HepG2 (cell line): ENCODE measurements at regions not wholly inside any gene's neighbourhood (a gene's known extent, or its start where the extent isn't known, plus 50 kb on each side); places are given as distances from the start of the nearest gene placed in this dataset.

Source experiments
- ATF1 ChIP-seq: IDR thresholded peaks from 2 replicates; pipeline ENCODE4 v1.6.1; 2016; ENCODE audit warnings: mild to moderate bottlenecking, control low read depth
- EHMT2 ChIP-seq: fragments of 200-600 bp; sonication (generic); IDR thresholded peaks from 2 replicates; pipeline ENCODE4 v1.7.0; 2017; ENCODE audit warnings: antibody characterized with exemption, low read depth, low read length, borderline replicate concordance
- HDAC2 ChIP-seq: sonication (generic); formaldehyde crosslinking; IDR thresholded peaks from 2 replicates; pipeline ENCODE4 v1.4.0; 2020; ENCODE audit warnings: missing genetic modification reagents
- JUNB ChIP-seq: sonication (generic); formaldehyde crosslinking; IDR thresholded peaks from 2 replicates; pipeline ENCODE4 v1.8.0; 2022; ENCODE audit warnings: missing genetic modification reagents, mild to moderate bottlenecking, borderline replicate concordance
- MEIS2 ChIP-seq: sonication (generic); formaldehyde crosslinking; IDR thresholded peaks from 2 replicates; pipeline ENCODE4 v1.9.0; 2021; ENCODE audit warnings: mild to moderate bottlenecking, missing genetic modification reagents
- RFX5 ChIP-seq: IDR thresholded peaks from 2 replicates; pipeline ENCODE4 v1.6.1; 2011; ENCODE audit warnings: low read depth, low read length, improper control_type of control experiment
- RXRB ChIP-seq: IDR thresholded peaks from 2 replicates; pipeline ENCODE4 v1.6.1; 2016; ENCODE audit warnings: borderline replicate concordance, missing genetic modification reagents, missing compliant biosample characterization
- SMARCE1 ChIP-seq: fragments of 450-650 bp; IDR thresholded peaks from 2 replicates; pipeline ENCODE4 v1.6.1; 2017; ENCODE audit warnings: borderline replicate concordance
- SP1 ChIP-seq, 2 experiments: fragments of 450-650 bp in 1 of 2; sonication (generic) in 1 of 2; formaldehyde crosslinking in 1 of 2; IDR thresholded peaks; 2 replicates each; pipeline versions ENCODE4 v1.4.0 to v1.6.1; 2016 to 2020; ENCODE audit warnings: missing genetic modification reagents in 1 of 2
- TF ChIP-seq, protein P1 (sequence below): sonication (generic); formaldehyde crosslinking; IDR thresholded peaks from 2 replicates; pipeline ENCODE4 v1.9.0; 2021; ENCODE audit warnings: missing genetic modification reagents, borderline replicate concordance
- TF ChIP-seq, protein P2 (sequence below): sonication (generic); formaldehyde crosslinking; IDR thresholded peaks from 2 replicates; pipeline ENCODE4 v1.5.0; 2020; ENCODE audit warnings: mild to moderate bottlenecking, missing genetic modification reagents, moderate library complexity

DNA sequence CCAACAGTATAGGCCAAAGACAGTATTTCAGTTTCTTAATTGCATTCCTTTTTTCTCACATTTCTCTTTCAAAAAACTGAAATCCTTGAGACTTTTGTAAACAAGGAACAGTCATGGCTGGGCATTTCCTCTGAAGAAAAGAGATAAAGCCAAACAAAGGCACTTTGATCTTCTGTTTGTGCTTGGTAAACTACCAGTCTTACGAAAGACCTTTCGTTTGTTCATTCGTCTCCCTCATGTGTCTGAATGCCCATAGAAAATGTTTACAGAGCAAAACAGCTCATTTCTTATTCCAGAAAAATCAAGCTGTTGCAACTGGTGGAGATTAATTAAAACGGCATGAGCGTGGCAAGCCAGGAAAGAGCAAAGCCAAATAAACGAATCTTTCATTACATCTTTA lies 178.0 kb downstream of the GASK1B start:
- TF ChIP-seq HDAC2 (CRISPR knock-in tag) (peak; percentile 99), MEIS2 (peak; percentile 75), RFX5 (no peak), SP1 (IDR thresholded peaks at IDR 0.05) (no peak), SP1 (CRISPR knock-in tag; IDR thresholded peaks at IDR 0.05) (no peak), SMARCE1 (0 out of 2 replicates have a peak, but pooled peaks have one; percentile 66), RXRB (CRISPR knock-in tag) (peak; percentile 94), EHMT2 (peak; percentile 19; the same call in 1 of the 2 replicates), JUNB (CRISPR knock-in tag) (no peak; the same call in 1 of the 2 replicates), ATF1 (CRISPR knock-in tag) (peak; percentile 77; the same call in 1 of the 2 replicates)
- TF ChIP-seq, protein P1, sequence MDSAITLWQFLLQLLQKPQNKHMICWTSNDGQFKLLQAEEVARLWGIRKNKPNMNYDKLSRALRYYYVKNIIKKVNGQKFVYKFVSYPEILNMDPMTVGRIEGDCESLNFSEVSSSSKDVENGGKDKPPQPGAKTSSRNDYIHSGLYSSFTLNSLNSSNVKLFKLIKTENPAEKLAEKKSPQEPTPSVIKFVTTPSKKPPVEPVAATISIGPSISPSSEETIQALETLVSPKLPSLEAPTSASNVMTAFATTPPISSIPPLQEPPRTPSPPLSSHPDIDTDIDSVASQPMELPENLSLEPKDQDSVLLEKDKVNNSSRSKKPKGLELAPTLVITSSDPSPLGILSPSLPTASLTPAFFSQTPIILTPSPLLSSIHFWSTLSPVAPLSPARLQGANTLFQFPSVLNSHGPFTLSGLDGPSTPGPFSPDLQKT (CRISPR knock-in tag): no peak
- TF ChIP-seq, protein P2, sequence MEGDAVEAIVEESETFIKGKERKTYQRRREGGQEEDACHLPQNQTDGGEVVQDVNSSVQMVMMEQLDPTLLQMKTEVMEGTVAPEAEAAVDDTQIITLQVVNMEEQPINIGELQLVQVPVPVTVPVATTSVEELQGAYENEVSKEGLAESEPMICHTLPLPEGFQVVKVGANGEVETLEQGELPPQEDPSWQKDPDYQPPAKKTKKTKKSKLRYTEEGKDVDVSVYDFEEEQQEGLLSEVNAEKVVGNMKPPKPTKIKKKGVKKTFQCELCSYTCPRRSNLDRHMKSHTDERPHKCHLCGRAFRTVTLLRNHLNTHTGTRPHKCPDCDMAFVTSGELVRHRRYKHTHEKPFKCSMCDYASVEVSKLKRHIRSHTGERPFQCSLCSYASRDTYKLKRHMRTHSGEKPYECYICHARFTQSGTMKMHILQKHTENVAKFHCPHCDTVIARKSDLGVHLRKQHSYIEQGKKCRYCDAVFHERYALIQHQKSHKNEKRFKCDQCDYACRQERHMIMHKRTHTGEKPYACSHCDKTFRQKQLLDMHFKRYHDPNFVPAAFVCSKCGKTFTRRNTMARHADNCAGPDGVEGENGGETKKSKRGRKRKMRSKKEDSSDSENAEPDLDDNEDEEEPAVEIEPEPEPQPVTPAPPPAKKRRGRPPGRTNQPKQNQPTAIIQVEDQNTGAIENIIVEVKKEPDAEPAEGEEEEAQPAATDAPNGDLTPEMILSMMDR (CRISPR knock-in tag): no peak
